Stimulated activated CD4-positive, alpha-beta T cell treated with anti-CD3 and anti-CD28 coated beads, Interleukin-4, amount 100 ng/mL, for 24 hours (primary cell): ENCODE measurements at regions not wholly inside any gene's neighbourhood (a gene's known extent, or its start where the extent isn't known, plus 50 kb on each side); places are given as distances from the start of the nearest gene placed in this dataset.
"Not testable (repeated sequence)": the region's sequence is repeated elsewhere in the genome, so short reads cannot be mapped to it uniquely, and the experiment has no call there.

Experiments used
- DNase-seq: peaks from one replicate; pipeline ENCODE4 v3.0.0-alpha.2; 2020

DNA sequence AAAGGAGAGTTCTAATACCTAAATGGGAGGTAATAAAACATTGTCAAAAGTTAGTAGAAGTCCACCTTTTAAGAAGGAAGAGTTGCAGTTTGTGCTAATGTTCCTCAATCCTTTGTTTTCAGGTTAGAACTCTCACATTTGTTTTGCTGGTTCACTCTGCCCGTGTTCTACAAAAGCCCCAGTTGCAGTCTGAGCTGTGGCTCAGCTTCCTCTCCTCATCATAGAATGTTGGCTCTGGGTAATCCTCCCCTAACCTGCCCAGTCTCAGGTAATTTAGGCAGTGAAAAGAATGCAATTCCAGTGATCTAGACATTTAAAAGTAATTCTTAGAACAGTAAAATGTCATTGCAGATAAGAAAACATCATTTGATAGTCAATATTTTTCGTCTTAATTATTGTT, 1410.4 kb upstream of the ZEB2 start:
- no peak for DNase-seq

DNA sequence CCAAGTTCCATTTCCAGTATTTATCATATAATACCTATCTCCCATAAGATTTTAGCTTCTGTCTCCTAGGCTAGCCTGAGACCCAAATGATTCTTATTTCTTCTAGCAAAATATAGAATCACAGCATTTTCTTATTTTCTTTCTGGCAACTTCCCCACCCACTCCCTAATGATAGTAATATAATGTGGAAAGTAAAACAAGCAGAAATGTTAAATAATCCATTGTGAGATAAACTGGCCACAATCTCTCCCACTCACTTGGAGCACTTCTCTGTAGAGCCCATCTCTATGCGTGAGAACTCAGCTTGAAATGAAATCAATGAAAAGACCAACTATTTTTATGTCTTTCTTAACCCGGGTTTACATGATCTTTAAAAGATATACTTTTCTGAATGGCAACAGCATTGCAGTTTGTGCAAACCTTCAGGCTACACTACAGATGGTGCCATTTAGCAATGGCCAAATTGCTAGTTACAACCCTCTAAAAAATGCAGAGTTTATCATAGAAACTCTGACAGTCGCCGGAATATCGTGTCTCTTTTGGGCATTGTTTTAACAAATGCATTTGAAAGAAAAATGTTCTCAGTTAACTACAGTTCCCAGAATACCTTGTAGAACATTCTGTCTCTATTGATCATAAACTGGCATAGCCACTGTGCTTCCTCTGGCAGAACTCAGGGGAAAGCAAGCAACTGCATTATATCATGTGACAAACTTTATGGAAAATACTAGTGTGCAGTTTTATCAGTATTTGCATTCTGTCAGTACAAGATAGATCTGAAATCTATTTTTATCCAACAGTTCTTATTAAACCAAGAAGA, 1407.4 kb upstream of the ZEB2 start:
- DNase-seq = no peak

DNA sequence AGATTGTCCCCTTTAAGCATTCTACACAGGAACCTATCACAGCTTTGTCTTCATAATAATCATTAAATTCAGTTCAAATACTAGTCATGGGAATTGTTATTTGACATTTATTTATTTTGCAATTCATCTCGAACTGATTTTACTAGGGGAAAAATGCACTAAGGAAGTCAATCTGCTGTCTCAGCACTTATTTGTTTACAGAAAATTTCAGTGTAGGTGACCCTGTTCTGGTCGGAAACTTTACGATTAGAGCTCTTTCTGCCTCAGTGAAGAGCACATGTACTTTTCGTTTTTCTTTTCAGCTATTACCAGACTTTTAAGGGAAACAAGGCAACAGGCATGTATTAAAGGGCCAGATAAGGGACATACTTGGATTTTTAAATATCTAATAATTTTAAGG, 1405.7 kb upstream of the ZEB2 start:
- no peak for DNase-seq

DNA sequence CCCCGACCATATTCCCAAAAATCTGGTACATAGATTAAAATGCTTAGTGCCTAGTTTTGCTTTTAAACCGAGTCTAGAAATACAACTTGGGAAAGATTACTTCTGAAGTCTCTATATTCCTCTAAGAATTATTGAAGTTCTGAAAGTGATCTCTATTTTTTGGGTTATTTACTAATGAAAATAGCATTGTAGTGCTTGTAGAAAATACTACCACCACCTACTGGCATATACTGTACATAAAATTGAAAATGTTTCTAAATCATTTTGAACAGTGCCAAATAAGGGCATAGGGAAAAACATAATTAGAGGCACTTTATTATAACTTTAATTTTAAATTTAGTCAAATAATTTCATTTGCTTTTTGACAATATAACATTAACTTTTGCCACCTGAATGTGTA, 1399.6 kb upstream of the ZEB2 start:
- DNase-seq = no peak

DNA sequence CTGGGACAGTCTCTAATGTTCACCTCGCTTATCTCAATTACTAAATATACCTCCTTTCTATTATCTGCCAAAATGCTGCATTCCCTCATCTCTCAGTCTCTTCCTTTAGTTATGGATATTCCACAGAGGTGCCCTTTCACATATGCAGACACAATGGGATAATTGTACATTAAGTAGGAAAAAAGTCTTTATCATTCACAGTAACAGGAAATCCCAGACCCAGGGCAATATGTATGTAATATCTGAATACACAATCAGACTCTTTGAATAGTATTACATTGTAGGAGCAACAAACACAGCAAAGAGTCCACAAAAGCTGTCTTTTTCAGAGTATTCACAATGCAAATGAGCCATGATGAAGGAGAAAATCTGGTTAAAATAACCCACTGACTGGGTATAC, 1399.0 kb upstream of the ZEB2 start:
- DNase-seq = no peak

DNA sequence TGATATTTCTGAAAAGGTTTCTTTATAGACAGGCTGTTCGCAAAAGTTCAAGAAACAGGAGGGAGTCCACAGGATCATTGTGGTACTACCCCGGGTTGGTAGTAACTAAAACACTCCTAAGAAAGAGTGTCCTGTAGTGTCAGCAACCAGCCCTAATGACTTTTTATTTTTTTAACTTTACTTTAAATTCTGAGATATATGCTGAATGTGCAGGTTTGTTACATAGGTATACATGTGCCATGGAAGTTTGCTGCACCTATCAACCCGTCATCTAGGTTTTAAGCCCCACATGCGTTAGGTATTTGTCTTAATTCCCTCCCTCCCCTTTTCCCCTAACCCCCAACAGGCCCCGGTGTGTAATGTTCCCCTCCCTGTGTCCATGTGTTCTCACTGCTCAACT, 1396.9 kb upstream of the ZEB2 start:
- DNase-seq = no peak

DNA sequence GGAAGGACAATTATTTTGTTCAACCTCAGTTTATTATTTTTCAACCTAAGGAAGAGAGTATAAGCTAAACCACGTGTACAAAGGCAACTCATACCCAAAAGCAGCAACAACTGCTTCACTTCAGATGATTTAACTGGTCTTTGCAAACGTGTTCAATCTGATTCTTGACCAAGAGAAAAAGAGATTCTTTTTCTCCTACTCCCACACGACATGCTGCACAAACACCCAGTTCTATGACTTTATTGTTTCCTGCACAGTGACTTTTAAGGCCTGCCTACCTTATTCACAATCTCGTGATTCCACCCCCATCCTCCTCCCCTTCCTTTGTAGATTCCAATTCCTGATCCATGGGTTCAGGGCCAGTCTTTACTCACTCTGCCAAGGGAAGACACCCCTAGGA, 1394.8 kb upstream of the ZEB2 start:
- DNase-seq = no peak

DNA sequence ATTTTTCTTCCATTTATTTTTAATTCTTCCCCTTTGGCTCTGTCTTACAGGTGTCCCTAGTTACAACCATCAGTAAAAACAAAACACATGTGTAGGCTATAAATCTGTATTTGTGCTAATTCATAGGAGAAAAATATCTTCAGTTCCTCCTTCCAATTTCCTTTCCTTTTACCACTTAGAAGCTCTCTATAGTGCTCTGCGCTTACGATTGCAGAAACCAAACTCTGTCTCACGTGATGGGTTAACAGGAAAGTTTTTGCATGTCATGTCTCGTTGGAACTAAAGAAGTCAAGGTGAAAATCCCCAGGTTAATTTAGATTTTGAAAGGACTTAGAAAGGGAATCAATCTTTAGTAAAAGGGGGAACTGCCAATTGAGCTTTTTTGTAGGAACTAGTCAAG, 1390.5 kb upstream of the ZEB2 start:
- DNase-seq = no peak

DNA sequence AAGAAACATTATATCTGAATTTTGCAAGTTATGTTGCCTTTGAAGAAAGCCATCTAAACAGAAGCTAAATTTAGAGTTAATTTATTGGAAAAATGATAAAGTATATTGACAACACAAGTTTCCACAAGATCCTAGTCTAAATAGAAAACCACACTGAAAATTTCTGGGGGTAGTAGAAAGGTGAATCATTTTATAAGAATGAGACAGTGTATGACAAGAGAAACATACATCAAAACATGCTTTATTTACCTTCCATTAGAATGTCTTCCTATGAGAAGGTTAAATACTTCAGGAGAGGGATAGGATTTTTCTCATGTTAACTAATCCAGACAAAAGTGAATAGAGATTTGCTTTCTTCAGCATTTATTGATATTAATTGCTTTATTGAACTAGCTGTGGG, 1389.8 kb upstream of the ZEB2 start:
- DNase-seq = no peak

DNA sequence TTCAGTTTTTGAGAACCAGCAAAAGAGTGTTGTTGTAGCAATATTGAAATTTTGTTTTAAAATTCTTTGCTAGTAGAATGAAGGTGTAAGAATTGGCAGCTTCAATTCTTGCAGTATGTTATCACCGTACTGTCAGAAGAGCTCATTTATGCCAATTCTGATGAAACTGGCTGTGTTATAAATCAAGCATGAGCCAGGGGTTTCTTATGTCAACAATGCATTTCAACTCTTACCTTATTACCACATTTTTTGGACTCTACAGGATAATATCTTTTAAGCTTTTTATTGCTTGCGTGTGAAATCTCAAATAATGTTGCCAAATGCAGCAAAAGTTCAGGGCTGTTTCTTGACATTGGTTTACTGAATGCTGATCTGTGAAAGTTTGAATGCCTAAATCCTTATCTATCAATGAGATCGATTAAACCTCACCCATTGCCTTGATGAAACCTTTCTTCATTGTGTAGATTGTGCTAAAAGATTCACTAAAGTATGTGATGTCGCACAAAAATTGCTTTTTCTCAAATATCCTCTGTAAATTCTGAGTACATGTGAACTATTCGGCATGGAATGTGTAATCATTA, 1389.3 kb upstream of the ZEB2 start:
- DNase-seq = no peak

DNA sequence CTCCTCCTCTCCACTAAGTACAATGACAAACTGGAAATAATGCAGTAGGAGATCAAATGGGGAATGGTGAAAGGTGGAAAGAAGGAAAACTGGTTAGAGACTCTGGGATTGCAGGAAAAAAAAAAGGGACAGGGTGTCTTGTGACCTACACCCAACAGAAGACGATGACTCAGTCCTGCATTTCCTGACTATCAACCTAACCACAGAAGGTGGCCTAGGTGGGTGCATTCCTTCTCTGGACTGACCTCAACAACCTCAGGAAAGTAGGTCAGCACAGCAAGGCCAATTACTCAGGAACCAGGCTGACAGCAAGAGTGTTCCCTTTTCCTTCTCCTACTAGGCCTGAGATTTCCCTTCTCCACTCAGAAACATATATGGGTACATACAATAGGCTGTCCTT, 1386.4 kb upstream of the ZEB2 start:
- no peak for DNase-seq

DNA sequence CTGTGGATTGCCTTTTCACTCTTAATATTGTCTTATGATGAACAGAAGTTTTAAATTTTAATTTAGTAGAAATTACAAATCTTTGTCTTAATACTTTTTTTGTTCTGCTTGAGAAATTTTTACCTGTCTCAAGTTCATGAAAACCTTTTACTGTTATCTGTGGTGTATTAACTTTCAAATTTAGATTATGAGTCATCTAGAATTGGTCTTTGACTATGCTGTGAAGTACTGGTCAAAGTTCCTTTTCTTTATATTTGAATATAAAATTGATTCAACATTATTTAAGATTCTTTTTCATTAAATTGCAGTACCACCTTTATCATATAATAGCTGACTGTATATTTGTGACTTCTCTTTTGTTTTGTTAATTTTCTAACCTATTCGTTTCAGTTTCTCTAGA, 1385.5 kb upstream of the ZEB2 start:
- no peak for DNase-seq

DNA sequence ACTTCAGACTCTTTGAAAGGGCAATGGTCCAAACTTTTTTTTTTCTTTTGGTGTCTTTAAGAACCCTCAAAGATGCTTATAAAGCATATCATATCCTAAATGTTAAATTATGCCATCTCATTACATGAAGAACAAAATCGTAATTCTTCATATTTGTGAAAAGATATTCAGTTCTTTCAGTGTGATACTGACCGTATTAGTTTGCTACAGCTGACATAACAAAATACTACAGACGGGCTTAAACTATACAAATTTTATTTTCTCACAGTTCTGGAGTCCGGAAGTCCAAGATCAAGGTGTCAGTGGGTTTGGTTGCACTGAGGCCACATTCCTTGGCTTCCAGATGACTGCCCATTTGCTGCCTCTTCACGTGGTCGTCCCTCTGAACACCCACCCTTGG, 1377.2 kb upstream of the ZEB2 start:
- DNase-seq = no peak

DNA sequence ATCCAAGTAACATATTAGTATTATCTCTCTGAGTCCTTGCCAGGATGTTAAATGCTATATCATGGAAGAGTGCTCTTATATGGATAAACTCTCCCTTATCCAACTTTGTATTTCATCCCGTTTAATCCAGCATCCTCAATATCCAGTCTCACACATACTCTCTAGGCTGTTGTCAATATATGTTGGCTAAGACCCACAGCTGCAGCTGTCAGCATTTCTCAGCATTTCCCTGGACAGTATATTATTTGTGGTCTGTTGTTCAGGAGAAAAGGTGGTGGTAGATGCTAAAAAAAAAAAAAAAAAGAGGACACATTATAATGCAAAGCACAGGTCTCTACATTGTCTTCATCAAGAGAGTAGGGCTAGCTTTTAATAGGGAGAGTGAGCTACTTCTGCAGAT, 1368.0 kb upstream of the ZEB2 start:
- no peak for DNase-seq

DNA sequence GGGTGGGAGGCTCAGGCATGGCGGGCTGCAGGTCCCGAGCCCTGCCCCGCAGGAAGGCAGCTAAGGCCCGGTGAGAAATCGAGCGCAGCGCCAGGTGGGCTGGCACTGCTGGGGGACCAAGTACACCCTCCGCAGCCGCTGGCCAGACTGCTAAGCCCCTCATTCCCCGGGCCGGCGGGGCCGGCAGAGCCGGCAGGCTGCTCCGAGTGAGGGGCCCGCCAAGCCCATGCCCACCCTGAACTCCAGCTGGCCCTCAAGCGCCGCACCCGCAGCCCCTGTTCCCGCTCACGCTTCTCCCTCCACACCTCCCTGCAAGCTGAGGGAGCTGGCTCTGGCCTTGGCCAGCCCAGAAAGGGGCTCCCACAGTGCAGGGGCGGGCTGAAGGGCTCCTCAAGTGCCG, 1361.1 kb upstream of the ZEB2 start:
- DNase-seq = not testable (repeated sequence)

DNA sequence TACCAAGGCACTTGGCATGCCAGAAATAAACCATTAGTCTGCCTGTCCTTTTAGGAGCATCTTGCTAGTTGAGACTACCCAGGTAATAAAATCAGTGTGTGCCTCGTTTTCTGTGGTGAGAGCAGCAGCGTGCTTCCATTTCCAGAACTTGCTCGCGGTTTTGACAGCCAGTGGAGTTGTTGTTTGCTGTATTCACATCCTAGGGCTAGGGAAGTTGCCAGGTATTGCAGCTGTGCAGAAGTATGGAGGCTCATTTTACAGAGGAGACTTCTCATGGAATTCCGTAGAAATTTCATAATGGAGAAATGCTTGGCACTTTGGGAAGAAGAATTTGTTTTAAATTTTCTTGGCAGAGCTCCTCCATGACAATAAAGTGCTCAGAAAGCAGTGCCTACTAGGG, 1355.1 kb upstream of the ZEB2 start:
- DNase-seq = no peak

DNA sequence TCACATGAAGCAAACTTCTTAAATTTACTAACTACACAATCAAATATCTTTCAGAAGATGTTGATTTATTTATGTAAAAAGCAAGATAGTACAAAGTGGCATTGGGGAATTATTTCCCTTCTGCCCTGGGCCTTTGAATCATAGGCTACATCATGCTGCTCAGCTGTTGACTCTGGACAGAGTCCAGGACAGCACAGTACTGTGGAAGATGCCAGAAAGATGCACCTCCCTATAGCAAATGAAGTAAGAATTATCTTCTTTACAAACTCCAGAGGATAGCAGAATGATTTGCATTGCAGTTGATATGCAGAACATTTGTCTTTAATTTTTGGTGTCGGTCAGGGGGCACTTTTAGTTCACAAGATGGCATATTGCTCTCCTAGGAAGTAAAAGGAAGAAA, 1354.5 kb upstream of the ZEB2 start:
- no peak for DNase-seq

DNA sequence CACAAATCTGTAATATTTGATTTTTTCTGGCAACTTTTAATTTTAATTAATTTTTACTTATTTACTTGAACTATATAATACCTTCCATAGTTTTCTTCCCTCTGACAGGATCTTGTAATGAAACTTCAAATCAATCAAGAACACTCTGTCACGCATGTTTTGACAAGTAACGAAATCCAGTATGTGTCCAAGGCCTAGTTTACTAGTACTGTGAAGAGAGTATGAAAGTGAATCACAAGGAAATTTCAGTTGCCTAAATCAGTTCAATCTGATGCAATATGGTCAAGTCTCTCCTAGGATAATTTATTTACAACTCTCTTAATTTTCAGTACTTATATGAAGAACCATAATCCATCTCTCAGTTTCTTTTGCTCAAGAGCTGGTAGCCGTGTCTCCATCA, 1344.6 kb upstream of the ZEB2 start:
- no peak for DNase-seq

DNA sequence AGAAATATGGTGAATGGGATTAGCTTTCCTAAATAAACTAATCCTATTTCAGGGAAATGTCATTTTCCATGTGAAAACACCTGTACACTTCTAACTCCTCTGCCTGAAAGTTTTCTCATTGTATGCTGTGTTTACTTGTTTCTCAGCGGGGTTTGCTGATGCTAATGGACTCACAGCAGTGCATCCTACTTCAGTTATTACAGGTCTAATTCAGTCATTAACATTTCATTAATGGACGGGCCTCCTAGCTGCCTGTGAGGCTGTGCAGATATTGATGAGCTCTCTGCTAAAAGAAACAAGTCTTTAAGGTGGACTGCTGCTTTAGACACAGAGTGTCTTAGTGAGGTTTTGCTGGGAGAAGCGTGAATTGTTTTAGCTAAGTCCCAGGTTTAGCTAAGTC, 1342.0 kb upstream of the ZEB2 start:
- no peak for DNase-seq

DNA sequence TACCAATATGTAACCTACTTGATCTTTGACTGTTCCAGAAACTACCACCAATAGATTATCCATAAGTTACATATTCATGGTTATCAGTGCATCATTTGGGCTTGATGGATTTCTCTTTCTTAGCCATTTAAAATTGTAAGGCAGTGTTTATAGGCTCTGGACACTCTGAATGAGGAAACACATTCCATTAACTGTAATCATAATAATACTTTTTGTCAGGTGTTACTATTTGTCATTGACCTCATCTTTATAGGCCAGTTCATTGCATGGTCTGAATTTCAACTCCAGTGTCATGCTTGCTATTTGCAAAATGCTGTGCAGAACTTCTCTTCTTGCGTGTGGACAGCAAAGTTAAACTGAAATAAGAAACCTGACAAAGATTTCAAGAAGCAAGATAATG, 1340.2 kb upstream of the ZEB2 start:
- DNase-seq = no peak

DNA sequence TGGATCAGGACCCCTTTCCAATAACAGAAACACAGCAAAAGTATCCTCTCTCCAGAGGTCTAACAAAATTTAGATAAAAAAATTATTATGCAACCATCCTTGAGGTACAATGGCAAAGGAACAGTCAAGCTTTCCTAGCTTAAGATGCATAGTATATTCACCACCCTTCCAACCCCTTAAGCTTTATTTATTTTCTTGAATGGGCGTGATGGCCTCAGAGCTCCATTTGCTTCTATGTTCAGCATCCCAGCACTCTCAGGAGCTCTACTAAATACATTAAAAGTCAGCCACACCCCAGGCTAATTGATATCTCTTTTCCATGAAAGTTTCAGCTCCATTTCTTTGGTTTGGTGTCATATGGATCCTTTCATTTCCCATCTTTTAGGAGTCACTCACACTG, 1335.2 kb upstream of the ZEB2 start:
- DNase-seq = no peak

DNA sequence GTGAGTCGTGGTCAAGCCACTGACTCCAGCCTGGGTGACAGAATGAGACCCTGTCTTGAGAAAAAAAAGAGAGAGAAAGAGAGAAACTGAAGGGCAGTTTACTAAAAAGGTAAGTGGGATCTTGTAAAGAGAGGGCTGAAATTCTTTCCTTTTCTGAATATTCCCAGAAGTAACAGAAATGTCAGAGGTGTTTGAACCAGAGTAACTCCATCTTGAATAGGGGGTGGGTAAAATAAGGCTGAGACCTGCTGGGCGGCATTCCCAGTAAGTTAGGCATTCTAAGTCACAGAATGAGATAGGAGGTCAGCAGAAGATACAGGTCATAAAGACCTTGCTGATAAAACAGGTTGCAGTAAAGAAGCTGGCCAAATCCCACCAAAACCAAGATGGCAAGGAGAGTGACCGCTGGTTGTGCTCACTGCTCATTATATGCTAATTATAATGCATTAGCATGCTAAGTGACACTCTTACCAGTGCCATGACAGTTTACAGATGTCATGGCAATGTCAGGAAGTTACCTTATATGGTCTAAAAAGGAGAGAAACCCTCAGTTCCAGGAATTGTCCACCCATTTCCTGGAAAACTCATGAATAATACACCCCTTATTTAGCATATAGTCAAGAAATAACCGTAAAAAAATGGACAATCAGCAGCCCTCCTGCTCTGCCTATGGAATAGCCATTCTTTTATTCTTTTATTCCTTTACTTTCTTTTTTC, 1334.3 kb upstream of the ZEB2 start:
- no peak for DNase-seq

DNA sequence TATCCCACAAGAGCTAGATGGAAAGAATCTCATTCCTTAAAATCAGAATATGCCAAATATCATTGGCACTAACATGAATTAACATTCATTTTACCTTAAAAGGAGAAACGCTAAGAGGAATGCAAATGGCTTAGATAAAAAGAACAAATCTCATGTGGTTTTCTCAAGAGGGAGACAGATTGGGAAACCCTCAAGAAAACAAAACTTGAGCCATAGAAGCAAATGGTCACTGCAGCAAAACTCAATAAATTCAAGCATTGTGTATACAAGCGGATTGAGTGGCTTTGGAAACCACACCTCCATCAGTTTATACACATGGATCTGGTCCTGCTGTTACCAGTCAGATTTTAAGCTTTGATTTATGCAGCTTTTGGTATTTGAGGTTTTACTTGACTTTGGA, 1331.8 kb upstream of the ZEB2 start:
- no peak for DNase-seq

DNA sequence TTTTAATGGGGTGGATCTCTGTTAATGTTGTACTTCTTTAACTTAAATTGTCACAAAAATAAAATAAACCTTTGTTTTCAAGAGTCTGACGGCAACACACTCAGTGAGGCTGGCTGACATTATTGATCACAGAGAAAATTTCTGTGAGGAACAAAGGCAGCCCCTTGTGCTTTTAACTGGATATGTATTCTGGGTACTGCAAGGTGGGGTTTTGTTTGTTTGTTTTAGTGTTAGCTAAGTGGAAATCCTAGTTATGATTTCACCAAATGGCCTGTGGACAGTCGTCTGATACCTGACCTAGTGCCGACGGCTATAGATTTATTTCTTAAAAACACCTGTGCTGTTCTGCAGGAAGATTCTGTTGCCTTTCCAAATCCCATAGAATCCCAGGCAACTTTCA, 1329.5 kb upstream of the ZEB2 start:
- DNase-seq = no peak

DNA sequence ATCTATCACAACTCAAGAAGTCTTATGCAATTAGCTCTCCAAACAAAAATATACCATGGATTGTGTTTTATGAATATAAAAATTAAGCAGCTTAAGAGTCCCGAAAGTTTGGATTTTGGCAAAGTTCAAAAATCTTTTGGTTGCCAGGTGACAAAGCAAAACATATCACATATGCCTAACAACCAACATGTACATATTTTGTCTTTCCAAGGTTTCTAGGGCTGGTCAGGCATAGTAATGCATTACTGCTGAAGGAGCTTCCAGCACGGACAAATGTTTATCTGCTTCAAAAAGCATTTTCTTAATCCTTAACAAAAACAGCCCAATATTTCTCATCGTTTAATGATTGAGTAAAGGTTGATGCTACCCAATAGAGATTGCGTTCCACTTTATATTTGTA, 1327.1 kb upstream of the ZEB2 start:
- no peak for DNase-seq
